Gastroesophageal sphincter (tissue), 4 donors: ENCODE measurements at regions not wholly inside any gene's neighbourhood (a gene's known extent, or its start where the extent isn't known, plus 50 kb on each side); places are given as distances from the start of the nearest gene placed in this dataset.

Experiments
- ATAC-seq: fragments of 150-250 bp; one replicate; pipeline ENCODE4 v1.9.1; 2016; ENCODE audit warnings: mild to moderate bottlenecking, moderate library complexity
- H3K27ac ChIP-seq, 4 donors: fragments of 200-600 bp; sonication (generic) in 3 of 4; 1 replicate in 3 of 4; 2 replicates in 1 of 4; pipeline ENCODE4 v1.5.1; 2016 to 2019
- H3K27me3 ChIP-seq: fragments of 200-600 bp; sonication (generic); one replicate; pipeline ENCODE4 v1.5.1; 2019
- H3K36me3 ChIP-seq, 2 donors: fragments of 200-600 bp; sonication (generic); one replicate each; pipeline ENCODE4 v1.5.1; 2019; ENCODE audit warnings: control low read depth in 1 of 2
- H3K4me1 ChIP-seq, 3 donors: fragments of 200-600 bp; sonication (generic); 1 replicate in 2 of 3; 2 replicates in 1 of 3; pipeline ENCODE4 v1.5.1; 2016 to 2019; ENCODE audit warnings: control low read depth in 2 of 3
- H3K4me3 ChIP-seq, 2 donors: fragments of 200-600 bp; sonication (generic); one replicate each; pipeline ENCODE4 v1.5.1; 2019; ENCODE audit warnings: mild to moderate bottlenecking in 1 of 2, moderate library complexity in 1 of 2
- H3K9me3 ChIP-seq, 3 donors: fragments of 200-600 bp; sonication (generic); one replicate each; pipeline ENCODE4 v1.5.1; 2017 to 2019; ENCODE audit warnings: control low read depth in 2 of 3
- EP300 ChIP-seq: sonication (generic); formaldehyde crosslinking; IDR thresholded peaks from one replicate; pipeline ENCODE4 v1.6.1; 2017; ENCODE audit warnings: antibody characterized with exemption, mild to moderate bottlenecking
- POLR2A ChIP-seq, 2 donors: fragments of 450-650 bp; IDR thresholded peaks; one replicate each; pipeline ENCODE4 v1.6.1; 2017; ENCODE audit warnings: antibody characterized with exemption in 2 of 2, mild to moderate bottlenecking in 2 of 2, moderate library complexity in 1 of 2
- POLR2AphosphoS5 ChIP-seq: sonication (generic); formaldehyde crosslinking; IDR thresholded peaks from one replicate; pipeline ENCODE4 v1.6.1; 2017; ENCODE audit warnings: antibody characterized with exemption
- WGBS, 2 donors: methylation state at CpG; one replicate each; pipeline ENCODE4 v1.1.5; 2018; ENCODE audit warnings: low coverage in 1 of 2; 5-methylcytosine and 5-hydroxymethylcytosine counted together
- TF ChIP-seq, protein P1 (sequence below), 4 experiments: fragments of 200-600 bp in 2 of 4; fragments of 450-650 bp in 2 of 4; sonication (generic) in 1 of 4; IDR thresholded peaks; one replicate each; pipeline ENCODE4 v1.5.1; 2017 to 2019; ENCODE audit warnings: antibody characterized with exemption in 4 of 4, mild to moderate bottlenecking in 2 of 4, moderate library complexity in 2 of 4

DNA sequence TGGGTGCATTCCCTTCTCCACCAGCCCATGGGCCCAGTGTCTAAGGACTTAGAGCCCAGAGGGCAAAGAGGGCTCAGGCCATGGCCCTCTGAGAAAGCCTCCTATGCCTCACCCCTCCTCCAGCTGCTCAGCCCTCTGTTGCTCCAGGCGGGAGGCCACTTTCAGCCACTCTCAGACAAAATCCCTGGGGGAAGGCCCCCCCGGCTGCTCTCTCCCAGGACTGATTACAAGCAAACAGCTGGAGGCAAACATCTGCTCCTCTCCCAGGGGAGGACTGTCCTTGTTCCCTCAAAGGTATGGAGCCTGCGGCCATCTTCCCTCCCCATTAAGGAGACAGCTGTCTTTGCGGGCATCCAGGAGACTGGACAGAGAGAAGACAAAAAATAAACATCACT lies 54.9 kb upstream of the DLX4 start:
- H3K36me3 ChIP-seq = no peaks in the 10 kb centered on the region
- TF ChIP-seq, protein P1, sequence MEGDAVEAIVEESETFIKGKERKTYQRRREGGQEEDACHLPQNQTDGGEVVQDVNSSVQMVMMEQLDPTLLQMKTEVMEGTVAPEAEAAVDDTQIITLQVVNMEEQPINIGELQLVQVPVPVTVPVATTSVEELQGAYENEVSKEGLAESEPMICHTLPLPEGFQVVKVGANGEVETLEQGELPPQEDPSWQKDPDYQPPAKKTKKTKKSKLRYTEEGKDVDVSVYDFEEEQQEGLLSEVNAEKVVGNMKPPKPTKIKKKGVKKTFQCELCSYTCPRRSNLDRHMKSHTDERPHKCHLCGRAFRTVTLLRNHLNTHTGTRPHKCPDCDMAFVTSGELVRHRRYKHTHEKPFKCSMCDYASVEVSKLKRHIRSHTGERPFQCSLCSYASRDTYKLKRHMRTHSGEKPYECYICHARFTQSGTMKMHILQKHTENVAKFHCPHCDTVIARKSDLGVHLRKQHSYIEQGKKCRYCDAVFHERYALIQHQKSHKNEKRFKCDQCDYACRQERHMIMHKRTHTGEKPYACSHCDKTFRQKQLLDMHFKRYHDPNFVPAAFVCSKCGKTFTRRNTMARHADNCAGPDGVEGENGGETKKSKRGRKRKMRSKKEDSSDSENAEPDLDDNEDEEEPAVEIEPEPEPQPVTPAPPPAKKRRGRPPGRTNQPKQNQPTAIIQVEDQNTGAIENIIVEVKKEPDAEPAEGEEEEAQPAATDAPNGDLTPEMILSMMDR (IDR thresholded peaks at IDR 0.05) = no peak
- TF ChIP-seq POLR2A (IDR thresholded peaks at IDR 0.05) (no peak), EP300 (no peak), POLR2AphosphoS5 (no peak)
- WGBS, 2 donors = 70% methylated on average over 2 of the region's 4 CpGs; no CpG with 5 or more reads in 1 of the 2 donors
- ATAC-seq = no peak
- H3K4me3 ChIP-seq = no peak overlapping the region
- H3K4me1 ChIP-seq = peaks cover 0 to 8% (median 7%) of the 10 kb centered on the region in 3 donors
- no peak overlapping the region for H3K27ac ChIP-seq
- peaks cover 78% of the 10 kb centered on the region for H3K27me3 ChIP-seq
- H3K9me3 ChIP-seq = no peaks in the 10 kb centered on the region

- H3K36me3 ChIP-seq = no peaks in the 10 kb centered on the region
- no peak for ATAC-seq
- no peaks in the 10 kb centered on the region for H3K9me3 ChIP-seq
- peaks cover 0 to 8% (median 7%) of the 10 kb centered on the region in 3 donors for H3K4me1 ChIP-seq
- WGBS, 2 donors = 93% methylated on average over 2 of the region's 4 CpGs; no CpG with 5 or more reads in 1 of the 2 donors
- H3K4me3 ChIP-seq = no peak overlapping the region
- H3K27ac ChIP-seq = no peak overlapping the region
- H3K27me3 ChIP-seq = peaks cover 72% of the 10 kb centered on the region
- TF ChIP-seq EP300 (no peak), POLR2A (IDR thresholded peaks at IDR 0.05) (no peak), POLR2AphosphoS5 (no peak)
- TF ChIP-seq, protein P1 (IDR thresholded peaks at IDR 0.05) = no peak
Observed at GRCh38 chr17:49914664-49915063, 54.3 kb upstream of the DLX4 start.

GRCh38 chr17:49915260-49915659 lies 53.7 kb upstream of the DLX4 start:
- H3K9me3 ChIP-seq = no peaks in the 10 kb centered on the region
- ATAC-seq = no peak
- no peaks in the 10 kb centered on the region for H3K36me3 ChIP-seq
- no peak overlapping the region for H3K27ac ChIP-seq
- H3K27me3 ChIP-seq = peaks cover 66% of the 10 kb centered on the region
- no peak overlapping the region for H3K4me3 ChIP-seq
- peaks cover 0 to 5% (median 4%) of the 10 kb centered on the region in 3 donors for H3K4me1 ChIP-seq
- no peak for TF ChIP-seq POLR2AphosphoS5
- TF ChIP-seq, protein P1 (IDR thresholded peaks at IDR 0.05) = no peak
- TF ChIP-seq EP300 = no peak
- no peak for TF ChIP-seq POLR2A (IDR thresholded peaks at IDR 0.05)
- 44 to 45% methylated on average over 2 of the region's 3 CpGs for WGBS, 2 donors

- H3K4me1 ChIP-seq = peaks cover 0 to under 1% (median 0%) of the 10 kb centered on the region in 3 donors
- no peak overlapping the region for H3K4me3 ChIP-seq
- no peak overlapping the region for H3K27ac ChIP-seq
- TF ChIP-seq POLR2AphosphoS5 (no peak), EP300 (no peak)
- WGBS, 2 donors = 64% methylated on average over 5 of the region's 10 CpGs; no CpG with 5 or more reads in 1 of the 2 donors
- H3K27me3 ChIP-seq = peaks cover 62% of the 10 kb centered on the region
- H3K9me3 ChIP-seq = no peaks in the 10 kb centered on the region
- no peak for ATAC-seq
- H3K36me3 ChIP-seq = no peaks in the 10 kb centered on the region
Observed at GRCh38 chr17:49915670-49916069, 53.3 kb upstream of the DLX4 start.

GRCh38 chr17:49916854-49917515 lies 52.0 kb upstream of the DLX4 start:
- ATAC-seq = no peak
- Histone ChIP-seq H3K4me1 (no peaks in the 10 kb centered on the region), H3K27ac (no peak overlapping the region), H3K27me3 (peaks cover 49% of the 10 kb centered on the region), H3K9me3 (no peaks in the 10 kb centered on the region), H3K4me3 (no peak overlapping the region), H3K36me3 (no peaks in the 10 kb centered on the region)
- 80 to 81% methylated on average over 8 to 13 of the region's 13 CpGs for whole genome bisulfite sequencing, 2 donors
- TF ChIP-seq POLR2AphosphoS5 = no peak

GRCh38 chr17:49918591-49918990 lies 50.4 kb upstream of the DLX4 start:
- H3K27me3 ChIP-seq = peaks cover 37% of the 10 kb centered on the region

More at GRCh38 chr17:49918591-49918990, 50.4 kb upstream of the DLX4 start:
- ATAC-seq = no peak
- no peak overlapping the region for H3K27ac ChIP-seq
- H3K9me3 ChIP-seq = no peaks in the 10 kb centered on the region
- TF ChIP-seq POLR2AphosphoS5 (no peak), EP300 (no peak), POLR2A (IDR thresholded peaks at IDR 0.05) (no peak)
- TF ChIP-seq, protein P1 (IDR thresholded peaks at IDR 0.05) = no peak
- no peak overlapping the region for H3K4me3 ChIP-seq
- no peaks in the 10 kb centered on the region for H3K36me3 ChIP-seq
- no CpG with 5 or more reads among the region's 1 CpG for WGBS, 2 donors
- no peaks in the 10 kb centered on the region for H3K4me1 ChIP-seq
